HepG2 (cell line): ENCODE measurements at regions not wholly inside any gene's neighbourhood (a gene's known extent, or its start where the extent isn't known, plus 50 kb on each side); places are given as distances from the start of the nearest gene placed in this dataset.

Experiments
- BRCA1 ChIP-seq: sonication (generic); formaldehyde crosslinking; IDR thresholded peaks from 2 replicates; pipeline ENCODE4 v1.4.0; 2020; ENCODE audit warnings: missing genetic modification reagents
- HNRNPK ChIP-seq: fragments of 200-400 bp; formaldehyde crosslinking; IDR thresholded peaks from 2 replicates; pipeline ENCODE4 v1.6.1; 2018; ENCODE audit warnings: low read length, low read depth, moderate library complexity, mild to moderate bottlenecking; ENCODE audit not compliant: poor library complexity, severe bottlenecking
- RFXANK ChIP-seq: IDR thresholded peaks from 2 replicates; pipeline ENCODE4 v1.6.1; 2016
- SOX6 ChIP-seq, 2 experiments: fragments of 450-650 bp in 1 of 2; sonication (generic) in 1 of 2; formaldehyde crosslinking in 1 of 2; IDR thresholded peaks; 2 replicates each; pipeline versions ENCODE4 v1.4.0 to v1.6.1; 2017 to 2020; ENCODE audit warnings: antibody characterized with exemption in 1 of 2, mild to moderate bottlenecking in 1 of 2, missing genetic modification reagents in 1 of 2
- TCF7L2 ChIP-seq: IDR thresholded peaks from 2 replicates; pipeline ENCODE4 v1.6.1; 2011; ENCODE audit warnings: mild to moderate bottlenecking, low read depth, low read length, moderate library complexity
- ZNF274 ChIP-seq: sonication (generic); formaldehyde crosslinking; IDR thresholded peaks from 2 replicates; pipeline ENCODE4 v1.5.1; 2020; ENCODE audit warnings: mild to moderate bottlenecking, missing genetic modification reagents
- ZNF337 ChIP-seq: sonication (generic); formaldehyde crosslinking; IDR thresholded peaks from 2 replicates; pipeline ENCODE4 v1.5.1; 2020; ENCODE audit warnings: missing genetic modification reagents, low read depth, mild to moderate bottlenecking, borderline replicate concordance
- ZNF674 ChIP-seq: sonication (generic); formaldehyde crosslinking; IDR thresholded peaks from 2 replicates; pipeline ENCODE4 v1.5.0; 2020; ENCODE audit warnings: low read depth, mild to moderate bottlenecking, missing genetic modification reagents
- TF ChIP-seq, protein P1 (sequence below): sonication (generic); formaldehyde crosslinking; IDR thresholded peaks from 2 replicates; pipeline ENCODE4 v1.5.0; 2020; ENCODE audit warnings: mild to moderate bottlenecking, missing genetic modification reagents, moderate library complexity
- TF ChIP-seq, protein P2 (sequence below): sonication (generic); formaldehyde crosslinking; IDR thresholded peaks from 2 replicates; pipeline ENCODE4 v1.8.0; 2022; ENCODE audit warnings: missing genetic modification reagents, mild to moderate bottlenecking, borderline replicate concordance
- TF ChIP-seq, protein P3 (sequence below): sonication (generic); formaldehyde crosslinking; conservative IDR thresholded peaks from 2 replicates; pipeline ENCODE4 v1.8.0; 2022; ENCODE audit warnings: mild to moderate bottlenecking, moderate library complexity, missing genetic modification reagents
- TF ChIP-seq, protein P4 (sequence below): sonication (generic); formaldehyde crosslinking; IDR thresholded peaks from 2 replicates; pipeline ENCODE4 v1.8.0; 2022; ENCODE audit warnings: mild to moderate bottlenecking, missing genetic modification reagents; ENCODE audit not compliant: insufficient replicate concordance
- TF ChIP-seq, protein P5 (sequence below): sonication (generic); formaldehyde crosslinking; conservative IDR thresholded peaks from 2 replicates; pipeline ENCODE4 v1.5.0; 2020; ENCODE audit warnings: missing genetic modification reagents

DNA sequence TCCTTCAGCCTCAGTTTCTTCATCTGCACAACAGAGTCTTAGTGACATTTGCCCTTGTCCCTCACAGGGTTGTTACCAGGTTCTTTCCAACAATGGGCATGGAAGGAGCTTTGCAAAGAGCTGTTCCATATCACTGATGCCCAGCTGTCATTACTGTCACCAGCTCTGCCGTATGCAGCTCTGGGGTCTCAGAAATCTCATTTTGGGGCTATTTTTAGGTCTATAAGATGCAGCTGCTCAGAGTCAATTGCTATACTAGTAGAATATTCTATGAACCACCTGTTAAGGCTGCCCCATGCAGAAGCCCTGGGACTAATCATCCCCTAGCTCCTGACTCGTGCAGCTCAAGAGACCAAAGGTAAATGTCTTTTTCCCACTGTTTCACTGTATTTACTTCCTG lies 105.1 kb upstream of the TNPO1 start:
- TF ChIP-seq, protein P1, sequence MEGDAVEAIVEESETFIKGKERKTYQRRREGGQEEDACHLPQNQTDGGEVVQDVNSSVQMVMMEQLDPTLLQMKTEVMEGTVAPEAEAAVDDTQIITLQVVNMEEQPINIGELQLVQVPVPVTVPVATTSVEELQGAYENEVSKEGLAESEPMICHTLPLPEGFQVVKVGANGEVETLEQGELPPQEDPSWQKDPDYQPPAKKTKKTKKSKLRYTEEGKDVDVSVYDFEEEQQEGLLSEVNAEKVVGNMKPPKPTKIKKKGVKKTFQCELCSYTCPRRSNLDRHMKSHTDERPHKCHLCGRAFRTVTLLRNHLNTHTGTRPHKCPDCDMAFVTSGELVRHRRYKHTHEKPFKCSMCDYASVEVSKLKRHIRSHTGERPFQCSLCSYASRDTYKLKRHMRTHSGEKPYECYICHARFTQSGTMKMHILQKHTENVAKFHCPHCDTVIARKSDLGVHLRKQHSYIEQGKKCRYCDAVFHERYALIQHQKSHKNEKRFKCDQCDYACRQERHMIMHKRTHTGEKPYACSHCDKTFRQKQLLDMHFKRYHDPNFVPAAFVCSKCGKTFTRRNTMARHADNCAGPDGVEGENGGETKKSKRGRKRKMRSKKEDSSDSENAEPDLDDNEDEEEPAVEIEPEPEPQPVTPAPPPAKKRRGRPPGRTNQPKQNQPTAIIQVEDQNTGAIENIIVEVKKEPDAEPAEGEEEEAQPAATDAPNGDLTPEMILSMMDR = no peak
- TF ChIP-seq ZNF674 (no peak), ZNF274 (CRISPR knock-in tag) (no peak), SOX6 (IDR thresholded peaks at IDR 0.05) (no peak), SOX6 (CRISPR knock-in tag; IDR thresholded peaks at IDR 0.05) (no peak), HNRNPK (no peak), ZNF337 (CRISPR knock-in tag) (no peak), BRCA1 (CRISPR knock-in tag) (no peak), RFXANK (no peak), TCF7L2 (no peak)
- TF ChIP-seq, protein P2, sequence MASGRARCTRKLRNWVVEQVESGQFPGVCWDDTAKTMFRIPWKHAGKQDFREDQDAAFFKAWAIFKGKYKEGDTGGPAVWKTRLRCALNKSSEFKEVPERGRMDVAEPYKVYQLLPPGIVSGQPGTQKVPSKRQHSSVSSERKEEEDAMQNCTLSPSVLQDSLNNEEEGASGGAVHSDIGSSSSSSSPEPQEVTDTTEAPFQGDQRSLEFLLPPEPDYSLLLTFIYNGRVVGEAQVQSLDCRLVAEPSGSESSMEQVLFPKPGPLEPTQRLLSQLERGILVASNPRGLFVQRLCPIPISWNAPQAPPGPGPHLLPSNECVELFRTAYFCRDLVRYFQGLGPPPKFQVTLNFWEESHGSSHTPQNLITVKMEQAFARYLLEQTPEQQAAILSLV (CRISPR knock-in tag) = no peak
- TF ChIP-seq, protein P3, sequence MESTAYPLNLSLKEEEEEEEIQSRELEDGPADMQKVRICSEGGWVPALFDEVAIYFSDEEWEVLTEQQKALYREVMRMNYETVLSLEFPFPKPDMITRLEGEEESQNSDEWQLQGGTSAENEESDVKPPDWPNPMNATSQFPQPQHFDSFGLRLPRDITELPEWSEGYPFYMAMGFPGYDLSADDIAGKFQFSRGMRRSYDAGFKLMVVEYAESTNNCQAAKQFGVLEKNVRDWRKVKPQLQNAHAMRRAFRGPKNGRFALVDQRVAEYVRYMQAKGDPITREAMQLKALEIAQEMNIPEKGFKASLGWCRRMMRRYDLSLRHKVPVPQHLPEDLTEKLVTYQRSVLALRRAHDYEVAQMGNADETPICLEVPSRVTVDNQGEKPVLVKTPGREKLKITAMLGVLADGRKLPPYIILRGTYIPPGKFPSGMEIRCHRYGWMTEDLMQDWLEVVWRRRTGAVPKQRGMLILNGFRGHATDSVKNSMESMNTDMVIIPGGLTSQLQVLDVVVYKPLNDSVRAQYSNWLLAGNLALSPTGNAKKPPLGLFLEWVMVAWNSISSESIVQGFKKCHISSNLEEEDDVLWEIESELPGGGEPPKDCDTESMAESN = no peak
- TF ChIP-seq, protein P4, sequence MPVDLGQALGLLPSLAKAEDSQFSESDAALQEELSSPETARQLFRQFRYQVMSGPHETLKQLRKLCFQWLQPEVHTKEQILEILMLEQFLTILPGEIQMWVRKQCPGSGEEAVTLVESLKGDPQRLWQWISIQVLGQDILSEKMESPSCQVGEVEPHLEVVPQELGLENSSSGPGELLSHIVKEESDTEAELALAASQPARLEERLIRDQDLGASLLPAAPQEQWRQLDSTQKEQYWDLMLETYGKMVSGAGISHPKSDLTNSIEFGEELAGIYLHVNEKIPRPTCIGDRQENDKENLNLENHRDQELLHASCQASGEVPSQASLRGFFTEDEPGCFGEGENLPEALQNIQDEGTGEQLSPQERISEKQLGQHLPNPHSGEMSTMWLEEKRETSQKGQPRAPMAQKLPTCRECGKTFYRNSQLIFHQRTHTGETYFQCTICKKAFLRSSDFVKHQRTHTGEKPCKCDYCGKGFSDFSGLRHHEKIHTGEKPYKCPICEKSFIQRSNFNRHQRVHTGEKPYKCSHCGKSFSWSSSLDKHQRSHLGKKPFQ = no peak
- TF ChIP-seq, protein P5, sequence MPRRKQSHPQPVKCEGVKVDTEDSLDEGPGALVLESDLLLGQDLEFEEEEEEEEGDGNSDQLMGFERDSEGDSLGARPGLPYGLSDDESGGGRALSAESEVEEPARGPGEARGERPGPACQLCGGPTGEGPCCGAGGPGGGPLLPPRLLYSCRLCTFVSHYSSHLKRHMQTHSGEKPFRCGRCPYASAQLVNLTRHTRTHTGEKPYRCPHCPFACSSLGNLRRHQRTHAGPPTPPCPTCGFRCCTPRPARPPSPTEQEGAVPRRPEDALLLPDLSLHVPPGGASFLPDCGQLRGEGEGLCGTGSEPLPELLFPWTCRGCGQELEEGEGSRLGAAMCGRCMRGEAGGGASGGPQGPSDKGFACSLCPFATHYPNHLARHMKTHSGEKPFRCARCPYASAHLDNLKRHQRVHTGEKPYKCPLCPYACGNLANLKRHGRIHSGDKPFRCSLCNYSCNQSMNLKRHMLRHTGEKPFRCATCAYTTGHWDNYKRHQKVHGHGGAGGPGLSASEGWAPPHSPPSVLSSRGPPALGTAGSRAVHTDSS (CRISPR knock-in tag) = no peak
